Nephron (organoid): ENCODE measurements at regions not wholly inside any gene's neighbourhood (a gene's known extent, or its start where the extent isn't known, plus 50 kb on each side); places are given as distances from the start of the nearest gene placed in this dataset.

Source experiments
- H3K27ac Mint-ChIP-seq, 3 experiments: 2 replicates each; pipeline ENCODE4 v1.8.0; 2020; ENCODE audit warnings: mixed read lengths in 3 of 3, mild to moderate bottlenecking in 2 of 3, moderate library complexity in 1 of 3
- H3K27me3 Mint-ChIP-seq: 2 replicates; pipeline ENCODE4 v1.8.0; 2021; ENCODE audit warnings: low read depth, mild to moderate bottlenecking, moderate library complexity, mixed read lengths
- H3K36me3 Mint-ChIP-seq: 2 replicates; pipeline ENCODE4 v1.8.0; 2020; ENCODE audit warnings: low read depth, mixed read lengths
- H3K4me1 Mint-ChIP-seq: 2 replicates; pipeline ENCODE4 v1.8.0; 2020; ENCODE audit warnings: mixed read lengths
- H3K4me3 Mint-ChIP-seq, 3 experiments: 2 replicates each; pipeline ENCODE4 v1.8.0; 2020; ENCODE audit warnings: mild to moderate bottlenecking in 3 of 3, mixed read lengths in 3 of 3, moderate library complexity in 2 of 3
- H3K9me3 Mint-ChIP-seq: 2 replicates; pipeline ENCODE4 v1.8.0; 2020; ENCODE audit warnings: mixed read lengths
- TF ChIP-seq, protein P1 (sequence below), 3 experiments: fragments of 200-600 bp; sonication (generic); IDR thresholded peaks; one replicate each; pipeline ENCODE4 v1.5.0; 2021; ENCODE audit warnings: antibody characterized with exemption in 3 of 3; ENCODE audit not compliant: unreplicated experiment in 3 of 3

- TF ChIP-seq, protein P1, sequence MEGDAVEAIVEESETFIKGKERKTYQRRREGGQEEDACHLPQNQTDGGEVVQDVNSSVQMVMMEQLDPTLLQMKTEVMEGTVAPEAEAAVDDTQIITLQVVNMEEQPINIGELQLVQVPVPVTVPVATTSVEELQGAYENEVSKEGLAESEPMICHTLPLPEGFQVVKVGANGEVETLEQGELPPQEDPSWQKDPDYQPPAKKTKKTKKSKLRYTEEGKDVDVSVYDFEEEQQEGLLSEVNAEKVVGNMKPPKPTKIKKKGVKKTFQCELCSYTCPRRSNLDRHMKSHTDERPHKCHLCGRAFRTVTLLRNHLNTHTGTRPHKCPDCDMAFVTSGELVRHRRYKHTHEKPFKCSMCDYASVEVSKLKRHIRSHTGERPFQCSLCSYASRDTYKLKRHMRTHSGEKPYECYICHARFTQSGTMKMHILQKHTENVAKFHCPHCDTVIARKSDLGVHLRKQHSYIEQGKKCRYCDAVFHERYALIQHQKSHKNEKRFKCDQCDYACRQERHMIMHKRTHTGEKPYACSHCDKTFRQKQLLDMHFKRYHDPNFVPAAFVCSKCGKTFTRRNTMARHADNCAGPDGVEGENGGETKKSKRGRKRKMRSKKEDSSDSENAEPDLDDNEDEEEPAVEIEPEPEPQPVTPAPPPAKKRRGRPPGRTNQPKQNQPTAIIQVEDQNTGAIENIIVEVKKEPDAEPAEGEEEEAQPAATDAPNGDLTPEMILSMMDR (IDR thresholded peaks at IDR 0.05; ENCODE audit: unreplicated experiment in 3 of 3): no peak
- Mint-ChIP-seq H3K27me3 (no peaks in the 10 kb centered on the region), H3K36me3 (no peaks in the 10 kb centered on the region), H3K27ac (no peak overlapping the region), H3K4me3 (no peak overlapping the region), H3K9me3 (no peaks in the 10 kb centered on the region), H3K4me1 (no peaks in the 10 kb centered on the region)
Measured at GRCh38 chr10:65796472-65796871, 1129.4 kb upstream of the LRRTM3 start.

DNA sequence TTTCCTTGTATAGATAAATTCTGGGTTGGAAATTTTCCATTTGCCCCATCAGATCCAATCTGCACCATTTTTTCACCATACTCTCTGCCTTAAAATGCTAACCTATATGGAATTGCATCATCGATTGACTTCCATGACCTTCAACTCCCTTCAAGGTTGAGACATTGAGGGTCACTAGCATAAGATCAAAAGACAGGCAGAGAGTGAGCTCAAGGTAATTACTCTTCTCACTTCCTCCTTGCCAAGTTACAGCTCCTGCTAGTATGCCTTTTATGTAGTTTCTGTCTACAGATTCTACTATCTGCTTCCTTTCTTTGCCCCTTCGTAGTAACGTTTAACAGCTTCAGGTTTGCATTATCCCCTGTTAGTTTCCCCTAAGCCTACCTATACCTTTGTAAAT, 1127.7 kb upstream of the LRRTM3 start:
- TF ChIP-seq, protein P1 (IDR thresholded peaks at IDR 0.05; ENCODE audit: unreplicated experiment in 3 of 3): no peak
- no peaks in the 10 kb centered on the region for H3K9me3 Mint-ChIP-seq
- no peaks in the 10 kb centered on the region for H3K27me3 Mint-ChIP-seq
- no peaks in the 10 kb centered on the region for H3K4me1 Mint-ChIP-seq
- no peaks in the 10 kb centered on the region for H3K36me3 Mint-ChIP-seq
- no peak overlapping the region for H3K27ac Mint-ChIP-seq
- no peak overlapping the region for H3K4me3 Mint-ChIP-seq

GRCh38 chr10:65802391-65802790, 1123.4 kb upstream of the LRRTM3 start:
- Mint-ChIP-seq H3K4me1 (peaks cover 20% of the 10 kb centered on the region), H3K27me3 (no peaks in the 10 kb centered on the region), H3K4me3 (no peak overlapping the region), H3K36me3 (no peaks in the 10 kb centered on the region), H3K9me3 (no peaks in the 10 kb centered on the region), H3K27ac (no peak overlapping the region)
- TF ChIP-seq, protein P1 (IDR thresholded peaks at IDR 0.05; ENCODE audit: unreplicated experiment in 3 of 3): no peak

DNA sequence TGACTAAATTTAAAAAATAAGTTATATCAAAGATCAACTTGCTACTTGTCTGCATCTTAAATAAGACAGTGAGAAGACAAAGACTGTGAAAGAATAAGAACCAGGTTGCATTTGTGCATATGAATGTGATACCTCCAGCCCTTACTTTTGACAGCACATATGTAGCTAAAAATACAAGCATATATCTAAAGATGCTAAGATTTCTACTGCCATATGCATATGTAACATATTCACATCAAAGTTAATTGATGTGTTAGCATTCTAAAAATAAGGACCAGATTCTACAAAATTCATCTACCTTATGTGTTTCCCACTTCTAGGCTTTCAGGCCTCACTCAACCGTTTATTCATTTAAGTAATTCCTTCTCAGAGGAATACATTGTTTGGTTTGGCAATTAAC, 1120.3 kb upstream of the LRRTM3 start:
- no peaks in the 10 kb centered on the region for H3K27me3 Mint-ChIP-seq
- H3K27ac Mint-ChIP-seq: peak overlapping the region; percentile 54 to 90 (median 70)
- H3K4me3 Mint-ChIP-seq: no peak overlapping the region
- no peaks in the 10 kb centered on the region for H3K36me3 Mint-ChIP-seq
- H3K4me1 Mint-ChIP-seq: peaks cover 20% of the 10 kb centered on the region
- TF ChIP-seq, protein P1 (IDR thresholded peaks at IDR 0.05; ENCODE audit: unreplicated experiment in 3 of 3): no peak
- H3K9me3 Mint-ChIP-seq: no peaks in the 10 kb centered on the region

DNA sequence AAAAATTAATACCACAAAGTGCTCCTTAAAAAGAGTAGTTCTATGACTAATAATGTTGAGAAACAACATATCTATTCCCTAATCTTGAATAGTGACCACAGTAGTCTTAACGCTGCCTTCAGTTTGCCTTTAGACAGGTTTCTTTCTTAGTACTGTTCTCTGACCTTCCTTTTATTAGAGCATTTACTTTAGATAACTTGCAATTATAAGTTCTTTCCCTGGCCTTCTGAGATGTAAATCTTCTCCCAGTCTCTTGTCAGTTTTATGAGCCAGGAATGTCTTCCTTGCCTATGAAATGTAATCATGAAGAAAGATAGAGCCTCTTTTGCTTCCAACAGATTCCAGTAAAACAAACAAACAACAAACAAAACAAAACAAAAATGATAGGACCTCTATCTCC, 1119.8 kb upstream of the LRRTM3 start:
- H3K27ac Mint-ChIP-seq: peak overlapping the region; percentile 54 to 90 (median 70)
- no peak overlapping the region for H3K4me3 Mint-ChIP-seq
- H3K9me3 Mint-ChIP-seq: no peaks in the 10 kb centered on the region
- H3K36me3 Mint-ChIP-seq: no peaks in the 10 kb centered on the region
- peaks cover 20% of the 10 kb centered on the region for H3K4me1 Mint-ChIP-seq
- H3K27me3 Mint-ChIP-seq: no peaks in the 10 kb centered on the region
- TF ChIP-seq, protein P1 (IDR thresholded peaks at IDR 0.05; ENCODE audit: unreplicated experiment in 3 of 3): no peak

DNA sequence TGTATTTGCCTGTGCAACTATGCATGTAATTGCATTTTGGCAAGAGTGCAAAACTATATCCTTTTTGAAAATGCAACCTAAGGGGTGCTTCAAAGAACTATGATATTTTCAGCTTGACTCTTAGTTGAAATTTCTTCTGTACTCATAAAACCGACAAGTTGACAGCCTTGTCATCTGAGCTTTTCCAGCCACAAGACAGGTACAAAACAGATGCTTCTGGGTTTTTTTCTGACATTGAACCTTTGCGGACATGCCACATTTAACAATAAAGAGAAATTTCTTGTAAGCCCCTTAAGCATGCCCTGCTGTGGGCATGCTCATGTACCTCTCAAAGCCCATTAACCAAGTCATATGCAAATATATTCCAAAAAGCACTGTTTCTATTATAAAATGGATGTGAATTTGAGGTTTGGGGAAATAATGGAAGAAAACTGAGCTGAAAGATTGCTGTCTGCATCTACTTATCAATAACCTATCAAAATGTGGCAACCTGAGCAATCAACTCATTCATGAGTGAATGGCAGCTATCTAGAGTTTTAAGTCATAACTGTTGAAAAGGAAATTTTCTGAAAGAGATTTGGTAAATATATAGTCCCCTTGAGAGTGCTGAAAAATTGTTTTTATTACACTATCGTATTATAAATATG, 1117.0 kb upstream of the LRRTM3 start:
- Mint-ChIP-seq H3K27ac (no peak overlapping the region), H3K9me3 (no peaks in the 10 kb centered on the region), H3K4me3 (no peak overlapping the region), H3K4me1 (peaks cover 20% of the 10 kb centered on the region), H3K36me3 (no peaks in the 10 kb centered on the region), H3K27me3 (no peaks in the 10 kb centered on the region)
- TF ChIP-seq, protein P1 (IDR thresholded peaks at IDR 0.05; ENCODE audit: unreplicated experiment in 3 of 3): no peak
